ENCODE measurements at regions not wholly inside any gene's neighbourhood (a gene's known extent, or its start where the extent isn't known, plus 50 kb on each side); places are given as distances from the start of the nearest gene placed in this dataset.

DNA sequence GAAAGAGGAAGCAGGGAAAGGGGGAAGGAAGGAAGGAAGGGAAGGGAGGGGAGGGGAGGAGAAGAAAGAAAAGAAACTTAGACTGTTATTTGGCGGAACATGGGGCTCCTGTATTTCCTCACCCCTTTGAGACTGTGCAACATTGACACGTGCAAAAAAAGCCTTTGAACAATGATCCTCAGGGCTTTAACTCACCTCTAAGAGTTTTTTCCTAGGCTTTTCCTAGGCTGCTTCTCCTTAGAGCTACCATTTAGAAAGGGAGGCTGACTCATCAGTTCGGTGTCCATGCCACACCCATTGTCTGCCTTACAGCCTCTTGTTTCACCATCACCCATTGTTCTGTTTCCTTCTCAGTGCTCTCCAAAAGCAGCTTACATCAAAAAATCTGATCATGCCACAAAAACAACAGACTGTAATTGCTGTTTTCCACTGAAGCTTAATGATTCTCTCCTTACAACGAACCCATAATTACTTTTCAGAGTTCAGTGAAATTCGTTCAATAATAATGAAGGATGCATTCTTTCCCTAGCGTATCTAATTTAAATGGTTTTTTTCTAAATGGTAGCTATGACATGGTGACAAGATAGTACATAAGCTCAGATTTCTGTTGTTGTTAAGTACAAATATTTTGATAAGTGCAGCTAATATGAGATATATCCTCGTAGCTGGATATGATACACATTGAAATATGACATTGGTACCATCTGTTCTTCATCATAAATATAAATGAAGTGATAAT, 90.8 kb downstream of the PRLHR start:
- Histone ChIP-seq H3K4me3 (no peak overlapping the region), H3K36me3 (no peaks in the 10 kb centered on the region), H3K27me3 (no peaks in the 10 kb centered on the region), H3K9me3 (no peaks in the 10 kb centered on the region)
- DNase-seq = peak; percentile 75

DNA sequence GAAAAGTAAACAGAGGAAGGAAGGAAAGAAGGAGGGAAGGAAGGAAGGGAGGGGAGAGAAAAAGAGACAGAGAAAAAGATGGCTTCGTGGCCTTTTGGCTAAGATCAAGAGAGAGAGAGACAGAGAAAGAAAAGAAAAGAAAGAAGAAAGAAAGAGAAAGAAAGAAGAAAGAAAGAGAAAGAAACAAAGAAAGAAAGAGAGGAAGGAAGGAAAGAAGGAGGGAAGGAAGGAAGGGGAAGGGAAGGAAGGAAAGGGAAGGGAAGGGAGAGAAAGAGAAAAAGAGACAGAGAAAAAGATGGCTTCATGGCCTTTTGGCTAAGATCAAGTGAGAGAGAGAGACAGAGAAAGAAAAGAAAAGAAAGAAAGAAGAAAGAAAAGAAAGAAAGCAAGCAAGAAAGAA, 91.4 kb downstream of the PRLHR start:
- no peak overlapping the region for H3K4me3 ChIP-seq
- no peaks in the 10 kb centered on the region for H3K36me3 ChIP-seq
- DNase-seq = no peak
- no peaks in the 10 kb centered on the region for H3K9me3 ChIP-seq
- H3K27me3 ChIP-seq = no peaks in the 10 kb centered on the region

DNA sequence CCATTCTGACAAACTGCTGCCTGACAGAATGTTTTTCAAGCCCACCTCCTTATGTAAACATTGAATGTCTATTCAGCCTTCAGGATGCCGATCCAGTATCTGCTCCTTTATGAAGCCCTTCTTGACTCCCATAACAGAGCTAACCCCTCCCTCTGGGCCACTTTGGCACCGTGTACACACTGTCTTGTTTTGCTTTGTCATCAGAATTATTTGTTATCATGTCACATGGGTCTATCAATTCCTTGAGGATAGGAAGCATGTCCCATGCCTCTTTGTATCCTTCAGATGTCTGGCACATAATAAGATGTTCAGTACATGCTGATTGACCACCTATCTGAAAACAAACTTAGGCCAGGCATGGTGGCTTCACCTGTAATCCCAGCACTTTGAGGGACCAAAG, 92.3 kb downstream of the PRLHR start:
- Histone ChIP-seq H3K4me3 (no peak overlapping the region), H3K36me3 (no peaks in the 10 kb centered on the region), H3K9me3 (no peaks in the 10 kb centered on the region), H3K27me3 (no peaks in the 10 kb centered on the region)
- no peak for DNase-seq

DNA sequence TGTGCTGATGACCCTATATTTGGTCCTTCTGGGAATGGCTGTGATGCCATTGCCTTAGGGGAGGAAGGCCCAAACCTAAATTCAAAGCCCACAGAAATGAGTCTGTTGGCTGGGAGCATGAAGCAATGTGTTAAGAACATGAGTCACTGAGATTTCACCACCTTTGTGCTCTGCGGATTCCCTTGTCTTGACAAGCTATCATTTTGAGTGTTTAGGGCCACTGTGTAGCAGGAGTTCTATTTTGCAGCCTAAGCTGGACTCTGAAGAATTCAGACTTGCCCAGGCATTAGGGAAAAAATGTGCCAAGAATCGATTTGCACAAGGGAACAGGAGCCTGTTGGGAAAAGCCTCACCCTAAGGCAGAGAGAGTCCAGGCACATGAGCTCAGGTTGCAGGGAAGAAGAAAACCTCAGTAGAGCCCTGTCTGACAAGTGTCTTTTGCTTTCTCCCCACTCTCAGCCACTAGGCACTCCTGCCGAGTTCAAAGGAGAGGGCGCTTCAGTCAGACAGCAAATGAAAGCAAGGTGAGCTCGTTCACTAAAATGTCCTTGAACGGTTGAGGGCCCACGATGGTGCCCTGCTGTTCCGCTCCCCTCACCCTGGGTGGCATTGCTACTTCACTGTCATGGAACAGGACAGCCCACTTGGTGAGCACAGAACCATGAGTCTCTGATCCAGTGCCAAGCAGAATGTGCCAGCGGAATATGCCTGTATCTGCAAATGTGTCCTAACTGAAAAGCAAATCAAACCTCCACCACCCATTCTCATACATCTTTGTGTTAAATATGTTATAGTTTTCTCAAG, 93.6 kb downstream of the PRLHR start:
- no peaks in the 10 kb centered on the region for H3K9me3 ChIP-seq
- peak; percentile 33 for DNase-seq
- no peak overlapping the region for H3K4me3 ChIP-seq
- H3K36me3 ChIP-seq = no peaks in the 10 kb centered on the region
- H3K27me3 ChIP-seq = no peaks in the 10 kb centered on the region

DNA sequence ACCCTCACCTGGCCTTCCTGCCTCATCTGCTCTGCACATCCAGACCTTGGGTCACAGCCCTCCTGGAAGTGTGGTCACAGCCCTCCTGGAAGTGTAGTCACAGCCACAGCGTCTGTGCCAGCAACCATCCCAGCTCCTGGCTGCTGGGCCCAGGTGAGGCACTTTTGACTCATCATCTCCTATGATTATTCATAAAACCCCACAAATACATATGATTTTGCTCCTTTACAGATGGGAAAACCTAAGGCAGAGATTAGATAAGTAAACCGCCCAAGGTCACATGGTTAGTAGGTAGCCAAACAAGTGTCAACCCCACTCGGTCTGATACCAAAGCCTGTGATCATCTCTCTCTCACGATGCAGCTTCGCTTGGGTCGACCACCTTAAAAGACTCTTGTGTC, 94.3 kb downstream of the PRLHR start:
- Histone ChIP-seq H3K36me3 (no peaks in the 10 kb centered on the region), H3K27me3 (no peaks in the 10 kb centered on the region), H3K4me3 (no peak overlapping the region), H3K9me3 (no peaks in the 10 kb centered on the region)
- peak; percentile 67 for DNase-seq

DNA sequence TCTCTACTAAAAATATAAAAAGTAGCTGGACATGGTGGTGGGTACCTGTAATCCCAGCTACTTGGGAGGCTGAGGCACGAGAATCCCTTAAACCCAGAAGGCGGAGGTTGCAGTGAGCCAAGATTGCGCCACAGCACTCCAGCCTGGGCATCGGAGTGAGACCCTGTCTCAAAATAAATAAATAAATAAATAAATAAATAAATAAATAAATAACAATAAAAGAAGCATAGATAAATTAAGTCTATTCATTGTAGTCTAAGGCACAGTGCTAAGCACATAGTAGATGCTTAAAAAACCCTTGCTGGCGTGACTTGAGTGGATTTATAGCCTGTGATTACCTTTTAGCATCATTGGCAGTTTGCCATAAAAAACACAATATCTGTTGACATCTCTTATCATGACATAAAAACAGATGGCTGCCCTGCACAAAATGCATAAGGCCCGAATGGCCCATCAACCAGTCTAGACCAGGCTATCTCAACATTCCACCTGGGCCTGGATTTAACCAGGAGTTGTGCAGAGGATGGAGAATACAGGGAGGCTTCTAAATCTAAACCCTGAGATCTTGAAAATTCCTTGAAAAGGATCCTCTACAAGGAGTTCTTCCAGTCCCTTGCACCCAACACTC, 94.9 kb downstream of the PRLHR start:
- H3K36me3 ChIP-seq = no peaks in the 10 kb centered on the region
- no peak for DNase-seq
- H3K9me3 ChIP-seq = no peaks in the 10 kb centered on the region
- H3K27me3 ChIP-seq = no peaks in the 10 kb centered on the region
- H3K4me3 ChIP-seq = no peak overlapping the region

DNA sequence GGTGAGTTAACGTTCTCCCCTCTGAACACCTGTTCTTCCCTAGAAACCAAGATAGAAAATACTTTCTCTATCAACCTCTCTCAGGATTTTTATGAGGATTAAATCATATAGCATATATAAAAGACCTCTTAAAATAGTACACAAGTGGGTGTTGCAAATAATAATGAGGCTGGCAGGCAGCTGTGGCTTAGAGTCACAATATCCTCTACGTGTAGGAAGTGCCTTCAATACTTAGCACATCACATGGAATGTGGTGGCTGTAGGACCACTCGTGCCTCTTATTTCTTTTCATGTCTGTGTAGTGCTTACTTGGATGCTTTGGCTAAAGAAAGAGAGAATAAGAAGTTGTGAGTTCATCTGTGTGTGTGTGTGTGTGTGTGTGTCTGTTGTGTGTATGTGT, 96.3 kb downstream of the PRLHR start:
- Histone ChIP-seq H3K27me3 (no peaks in the 10 kb centered on the region), H3K36me3 (no peaks in the 10 kb centered on the region), H3K4me3 (no peak overlapping the region), H3K9me3 (no peaks in the 10 kb centered on the region)
- no peak for DNase-seq

DNA sequence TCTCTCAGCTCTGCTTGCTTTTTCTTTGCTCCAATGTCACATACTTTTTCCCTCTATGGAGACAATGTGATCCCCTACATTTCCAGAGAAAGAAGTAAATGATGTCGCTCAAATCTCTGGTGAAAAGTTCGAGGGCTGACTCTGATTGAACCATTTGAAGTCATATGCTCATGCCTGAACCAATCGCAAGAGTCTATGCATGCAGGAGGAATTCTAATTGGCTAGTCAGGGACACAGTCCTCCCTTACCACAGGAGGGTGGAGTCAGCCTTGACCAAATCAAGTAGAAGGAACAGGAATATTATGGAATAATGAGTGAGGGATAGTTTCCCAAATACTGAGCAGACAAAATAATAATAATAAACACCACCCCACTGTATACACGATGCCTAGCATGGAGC, 96.8 kb downstream of the PRLHR start:
- no peak for DNase-seq
- Histone ChIP-seq H3K36me3 (no peaks in the 10 kb centered on the region), H3K9me3 (no peaks in the 10 kb centered on the region), H3K27me3 (no peaks in the 10 kb centered on the region), H3K4me3 (no peak overlapping the region)

DNA sequence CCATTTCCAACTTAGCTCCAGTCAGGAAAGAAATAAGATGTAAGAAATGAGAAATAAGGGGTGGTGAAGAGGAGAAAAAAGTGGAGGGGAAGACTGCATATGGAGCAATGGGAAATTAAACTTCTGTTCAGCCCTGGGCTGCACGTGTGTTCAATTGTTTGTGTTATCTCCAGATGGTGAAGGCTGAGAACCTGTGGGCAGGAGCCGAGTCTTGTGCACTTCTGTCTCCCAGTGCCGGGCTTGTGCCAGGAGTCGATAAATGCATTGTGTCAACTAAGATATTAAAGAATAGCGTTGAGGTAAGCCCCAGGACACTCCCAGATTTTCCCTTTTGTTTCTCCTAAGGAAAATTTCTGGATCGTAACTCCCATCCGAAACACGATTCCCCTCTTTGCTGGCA, 98.2 kb downstream of the PRLHR start:
- no peaks in the 10 kb centered on the region for H3K27me3 ChIP-seq
- H3K4me3 ChIP-seq = no peak overlapping the region
- H3K9me3 ChIP-seq = no peaks in the 10 kb centered on the region
- H3K36me3 ChIP-seq = no peaks in the 10 kb centered on the region
- DNase-seq = no peak

DNA sequence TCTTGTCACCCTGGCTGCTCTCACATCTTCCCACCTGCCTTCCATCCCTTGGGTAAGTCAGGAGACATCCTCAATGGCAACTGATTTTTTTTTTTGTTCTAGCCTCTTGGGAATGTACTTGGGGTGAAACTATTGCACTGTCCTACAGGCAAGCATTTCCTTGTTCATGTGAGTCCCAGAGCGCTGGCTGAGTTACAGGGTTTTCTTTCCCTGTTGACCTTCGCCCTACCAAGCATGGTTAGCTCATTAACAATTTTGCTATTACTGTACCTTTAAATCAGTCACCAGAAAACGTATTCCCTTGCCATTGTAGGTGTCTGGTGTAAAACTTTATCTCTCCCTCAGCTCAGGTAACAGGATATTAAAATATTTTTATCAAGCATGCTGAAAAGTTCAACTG, 98.9 kb downstream of the PRLHR start:
- DNase-seq = no peak
- H3K9me3 ChIP-seq = no peaks in the 10 kb centered on the region
- H3K4me3 ChIP-seq = no peak overlapping the region
- H3K27me3 ChIP-seq = no peaks in the 10 kb centered on the region
- H3K36me3 ChIP-seq = no peaks in the 10 kb centered on the region

DNA sequence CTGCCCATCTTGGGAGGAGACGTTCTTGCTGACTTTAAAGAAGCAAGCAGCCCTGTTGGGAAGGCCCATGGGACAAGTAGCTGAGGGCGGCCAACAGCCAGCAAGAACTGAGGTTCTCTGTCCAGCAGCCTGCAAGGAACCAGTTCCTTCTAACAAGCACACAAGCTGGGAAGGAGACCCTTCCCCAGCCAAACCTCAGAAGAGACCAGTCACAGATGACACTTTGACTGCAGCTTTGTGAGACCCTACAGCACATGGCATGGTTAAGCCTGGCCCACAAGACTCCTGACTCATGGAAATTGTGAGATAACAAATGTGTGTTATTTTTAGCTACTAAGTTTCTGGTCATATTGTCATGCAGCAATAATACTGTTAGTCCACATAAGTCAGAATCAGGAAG, 99.9 kb downstream of the PRLHR start:
- Histone ChIP-seq H3K4me3 (no peak overlapping the region), H3K9me3 (no peaks in the 10 kb centered on the region), H3K36me3 (no peaks in the 10 kb centered on the region), H3K27me3 (no peaks in the 10 kb centered on the region)
- no peak for DNase-seq

DNA sequence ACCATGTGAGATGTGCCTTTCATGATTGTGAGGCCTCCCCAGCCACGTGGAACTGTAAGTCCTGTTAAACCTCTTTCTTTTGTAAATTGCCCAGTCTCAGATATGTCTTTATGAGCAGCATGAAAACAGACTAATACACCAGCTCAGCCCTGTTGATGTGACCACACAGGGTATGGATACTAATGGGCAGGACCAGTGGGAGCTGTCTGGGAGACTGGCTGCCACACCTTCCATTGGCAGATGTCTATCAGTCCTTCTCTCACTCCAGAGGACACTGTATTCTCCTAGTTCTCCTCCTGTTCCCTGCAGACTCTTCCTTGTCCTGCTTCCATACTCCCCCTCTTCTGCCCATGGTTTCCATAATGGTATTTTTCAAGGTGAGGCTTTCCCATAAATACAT, 104.4 kb downstream of the PRLHR start:
- no peaks in the 10 kb centered on the region for H3K27me3 ChIP-seq
- H3K4me3 ChIP-seq = no peak overlapping the region
- no peak for DNase-seq
- H3K9me3 ChIP-seq = peaks cover 4% of the 10 kb centered on the region; the same call in 1 of the 2 replicates
- no peaks in the 10 kb centered on the region for H3K36me3 ChIP-seq

DNA sequence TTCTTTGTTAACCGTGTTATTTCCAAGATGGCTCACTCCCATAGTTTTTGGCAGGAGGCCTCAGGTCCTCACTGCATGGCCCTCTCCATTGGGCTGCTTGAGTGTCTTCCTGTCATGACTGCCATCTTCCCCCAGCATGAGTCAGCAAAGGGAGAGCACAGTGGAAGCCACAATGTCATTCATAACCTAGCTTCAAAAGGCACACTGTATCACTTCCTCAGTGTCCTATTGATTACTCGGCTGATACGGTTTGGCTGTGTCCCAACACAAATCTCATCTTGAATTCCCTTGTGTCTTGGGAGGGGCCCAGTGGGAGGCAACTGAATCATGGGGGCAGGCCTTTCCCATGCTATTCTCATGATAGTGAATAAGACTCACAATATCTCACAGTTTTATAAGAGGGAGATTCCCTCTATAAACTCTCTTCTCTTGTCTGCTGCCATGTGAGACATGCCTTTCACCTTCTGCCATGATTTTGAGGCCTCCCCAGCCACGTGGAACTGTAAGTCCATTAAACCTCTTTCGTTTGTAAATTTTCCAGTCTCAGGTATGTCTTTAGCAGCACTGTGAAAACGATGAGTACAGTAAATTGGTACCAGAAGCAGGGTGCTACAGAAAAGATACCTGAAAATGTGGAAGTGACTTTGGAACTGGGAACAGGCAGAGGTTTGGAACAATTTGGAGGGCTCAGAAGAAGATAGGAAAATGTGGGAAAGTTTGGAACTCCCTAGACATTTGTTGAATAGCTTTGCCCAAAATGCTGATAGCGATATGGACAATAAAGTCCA, 106.5 kb downstream of the PRLHR start:
- H3K4me3 ChIP-seq = no peak overlapping the region
- peaks cover 4% of the 10 kb centered on the region; the same call in 1 of the 2 replicates for H3K9me3 ChIP-seq
- no peaks in the 10 kb centered on the region for H3K36me3 ChIP-seq
- DNase-seq = no peak
- no peaks in the 10 kb centered on the region for H3K27me3 ChIP-seq

DNA sequence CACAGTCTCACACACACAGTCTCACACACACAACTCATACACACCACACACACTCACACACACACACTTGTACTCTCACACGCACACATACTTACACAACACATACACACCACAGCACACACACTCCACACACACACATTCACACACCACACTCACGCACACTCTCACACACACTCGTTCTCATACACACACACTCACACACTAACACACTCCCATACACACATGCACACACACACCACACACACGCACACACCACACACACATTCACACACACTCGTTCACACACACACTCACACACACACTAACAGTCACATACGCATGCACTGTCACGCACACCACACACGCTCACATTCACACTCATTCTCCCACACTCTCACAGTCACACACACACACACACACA, 109.8 kb downstream of the PRLHR start:
- no peak overlapping the region for H3K4me3 ChIP-seq
- H3K9me3 ChIP-seq = peaks cover 4% of the 10 kb centered on the region; the same call in 1 of the 2 replicates
- DNase-seq = no peak
- H3K27me3 ChIP-seq = no peaks in the 10 kb centered on the region
- no peaks in the 10 kb centered on the region for H3K36me3 ChIP-seq

DNA sequence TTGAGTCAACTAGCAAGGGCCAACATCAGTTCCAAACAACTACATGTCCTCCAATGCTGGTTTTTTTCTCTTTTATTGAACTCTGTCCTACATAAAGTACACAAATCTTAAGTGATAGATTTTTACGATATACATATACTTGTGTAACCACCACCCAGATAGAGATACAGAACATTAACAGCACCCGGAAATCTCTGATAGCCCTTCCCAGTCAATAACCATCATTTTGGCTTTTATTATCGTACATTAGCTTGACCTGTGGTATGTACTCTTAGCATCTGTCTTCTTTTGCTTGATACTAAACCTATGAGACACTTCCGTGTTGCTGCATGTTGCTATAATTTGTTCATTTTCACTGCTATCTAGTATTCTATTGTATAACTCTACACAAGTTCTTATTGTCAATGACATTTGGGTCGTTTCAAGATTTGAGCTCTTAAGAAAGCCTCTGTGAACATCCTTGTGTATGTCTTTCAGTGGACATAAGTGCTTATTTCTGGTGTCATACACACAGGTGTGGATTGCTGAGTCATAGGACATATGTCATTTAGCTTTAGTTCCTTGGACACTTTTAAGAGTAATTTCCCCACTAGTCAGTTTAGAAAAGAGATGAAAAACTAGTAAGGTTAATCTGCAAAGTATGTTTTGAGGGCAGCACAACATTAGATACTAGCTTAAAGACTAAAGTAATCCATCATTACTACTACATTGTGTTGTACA, 111.1 kb downstream of the PRLHR start:
- H3K27me3 ChIP-seq = no peaks in the 10 kb centered on the region
- peaks cover 4% of the 10 kb centered on the region; the same call in 1 of the 2 replicates for H3K9me3 ChIP-seq
- no peak for DNase-seq
- H3K36me3 ChIP-seq = no peaks in the 10 kb centered on the region
- no peak overlapping the region for H3K4me3 ChIP-seq

DNA sequence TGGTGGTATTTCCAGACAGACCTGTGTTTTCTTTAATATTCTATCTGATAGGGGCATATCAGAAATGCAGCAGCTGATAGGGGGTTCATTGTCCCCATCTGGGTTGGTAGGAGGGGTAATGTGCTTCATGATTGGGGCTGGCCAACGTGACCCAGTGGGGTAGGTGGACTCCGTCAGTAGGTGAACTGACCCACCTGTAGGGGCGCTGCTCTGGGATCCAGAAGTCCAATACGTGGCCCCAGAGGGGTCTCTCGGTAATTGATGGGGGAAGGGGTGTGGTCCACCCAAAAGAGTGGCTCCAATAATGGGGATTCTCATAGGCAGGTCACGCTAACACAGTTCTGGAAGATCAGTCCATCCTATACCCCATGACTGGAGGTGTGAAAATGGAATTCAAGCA, 112.0 kb downstream of the PRLHR start:
- Histone ChIP-seq H3K36me3 (no peaks in the 10 kb centered on the region), H3K4me3 (no peak overlapping the region), H3K27me3 (no peaks in the 10 kb centered on the region), H3K9me3 (no peaks in the 10 kb centered on the region)
- DNase-seq = no peak
